HEK293T (cell line): ENCODE measurements at regions not wholly inside any gene's neighbourhood (a gene's known extent, or its start where the extent isn't known, plus 50 kb on each side); places are given as distances from the start of the nearest gene placed in this dataset.

Source experiments
- BHLHE40 ChIP-seq: fragments of 450-650 bp; IDR thresholded peaks from 2 replicates; pipeline ENCODE4 v1.6.1; 2016; ENCODE audit warnings: mild to moderate bottlenecking, moderate library complexity, borderline replicate concordance
- ELF4 ChIP-seq: fragments of 450-650 bp; IDR thresholded peaks from 2 replicates; pipeline ENCODE4 v1.6.1; 2017; ENCODE audit warnings: antibody characterized with exemption
- FOXA1 ChIP-seq: fragments of 450-650 bp; IDR thresholded peaks from 2 replicates; pipeline ENCODE4 v1.6.1; 2016; ENCODE audit warnings: mild to moderate bottlenecking
- FOXK2 ChIP-seq: fragments of 450-650 bp; IDR thresholded peaks from 2 replicates; pipeline ENCODE4 v1.6.1; 2016; ENCODE audit warnings: mild to moderate bottlenecking
- FOXM1 ChIP-seq: fragments of 450-650 bp; IDR thresholded peaks from 2 replicates; pipeline ENCODE4 v1.6.1; 2017; ENCODE audit warnings: mild to moderate bottlenecking, borderline replicate concordance
- HDGF ChIP-seq: fragments of 450-650 bp; IDR thresholded peaks from 2 replicates; pipeline ENCODE4 v1.6.1; 2017; ENCODE audit warnings: antibody characterized with exemption, borderline replicate concordance
- L3MBTL2 ChIP-seq: fragments of 450-650 bp; conservative IDR thresholded peaks from 2 replicates; pipeline ENCODE4 v1.6.1; 2016; ENCODE audit warnings: mild to moderate bottlenecking
- LEF1 ChIP-seq: fragments of 450-650 bp; IDR thresholded peaks from 2 replicates; pipeline ENCODE4 v1.6.1; 2017; ENCODE audit warnings: mild to moderate bottlenecking, borderline replicate concordance
- NFRKB ChIP-seq: fragments of 450-650 bp; IDR thresholded peaks from 2 replicates; pipeline ENCODE4 v1.6.1; 2016; ENCODE audit warnings: mild to moderate bottlenecking, moderate library complexity
- PKNOX1 ChIP-seq: fragments of 450-650 bp; IDR thresholded peaks from 2 replicates; pipeline ENCODE4 v1.6.1; 2016
- SP1 ChIP-seq: fragments of 450-650 bp; IDR thresholded peaks from 2 replicates; pipeline ENCODE4 v1.6.1; 2017
- SUZ12 ChIP-seq: fragments of 450-650 bp; IDR thresholded peaks from 2 replicates; pipeline ENCODE4 v1.6.1; 2016; ENCODE audit warnings: mild to moderate bottlenecking
- TARDBP ChIP-seq: fragments of 450-650 bp; IDR thresholded peaks from 2 replicates; pipeline ENCODE4 v1.6.1; 2016

GRCh38 chr2:67663776-67664175, 266.6 kb downstream of the ETAA1 start:
- TF ChIP-seq SP1 (no peak), HDGF (no peak), ELF4 (no peak), FOXK2 (no peak), FOXM1 (no peak), TARDBP (no peak), BHLHE40 (no peak), LEF1 (no peak), SUZ12 (no peak), FOXA1 (no peak), PKNOX1 (no peak), L3MBTL2 (no peak), NFRKB (no peak)
